B cell (primary cell): ENCODE measurements at regions not wholly inside any gene's neighbourhood (a gene's known extent, or its start where the extent isn't known, plus 50 kb on each side); places are given as distances from the start of the nearest gene placed in this dataset.

Source experiments
- ATAC-seq: fragments of 200-7000 bp; cut with Tn5 transposase; one replicate; pipeline ENCODE4 v1.10.0; 2021; ENCODE audit warnings: low read depth, mild to moderate bottlenecking, moderate number of reproducible peaks, moderate library complexity
- CTCF ChIA-PET: fragments of 350-600 bp; sonication (Branson Sonifier 250); formaldehyde crosslinking; loops from one replicate; lab custom pipeline; 2021; ENCODE audit warnings: antibody characterized with exemption, inconsistent platforms; lab: Charles Lee
- POLR2A ChIA-PET: fragments of 350-600 bp; sonication (Branson Sonifier 250); formaldehyde crosslinking; loops from one replicate; lab custom pipeline; 2021; ENCODE audit warnings: antibody characterized with exemption; lab: Charles Lee
- DNase-seq: peaks from one replicate; pipeline ENCODE4 v3.0.0; 2013
- H2AFZ ChIP-seq: 2 replicates; pipeline ENCODE4 v1.6.1; 2012; ENCODE audit warnings: mild to moderate bottlenecking, low read depth, low read length; ENCODE audit not compliant: insufficient read depth, poor library complexity, severe bottlenecking
- H3K27ac ChIP-seq, 2 donors: 1 replicate in 1 of 2; 2 replicates in 1 of 2; pipeline ENCODE4 v1.5.1; 2012 to 2013; ENCODE audit warnings: low read length in 2 of 2, mild to moderate bottlenecking in 2 of 2, moderate library complexity in 1 of 2
- H3K27me3 ChIP-seq, 4 experiments: fragments of 200-600 bp in 1 of 4; sonication (generic) in 1 of 4; replicated peaks in 1 of 4; 1 replicate in 2 of 4; 2 replicates in 2 of 4; pipeline versions ENCODE4 v1.6.1 to v1.7.0; 2013 to 2016; ENCODE audit warnings: low read length in 3 of 4, mild to moderate bottlenecking in 2 of 4, mixed read lengths in 1 of 4, moderate library complexity in 1 of 4; ENCODE audit not compliant: insufficient read depth in 4 of 4, control insufficient read depth in 3 of 4; ENCODE audit errors: control extremely low read depth in 1 of 4
- H3K36me3 ChIP-seq, 2 experiments: replicated peaks in 1 of 2; 1 replicate in 1 of 2; 2 replicates in 1 of 2; pipeline versions ENCODE4 v1.6.1 to v1.7.1; 2013; ENCODE audit warnings: low read length in 1 of 2; ENCODE audit not compliant: insufficient read depth in 2 of 2, control insufficient read depth in 1 of 2; ENCODE audit errors: control extremely low read depth in 1 of 2, extremely low read depth in 1 of 2
- H3K4me1 ChIP-seq, 2 donors: fragments of 200-600 bp in 1 of 2; sonication (generic) in 1 of 2; 1 replicate in 1 of 2; 2 replicates in 1 of 2; pipeline versions ENCODE4 v1.5.1 to v1.6.1; 2013 to 2017; ENCODE audit warnings: low read length in 2 of 2; ENCODE audit not compliant: control insufficient read depth in 2 of 2, insufficient read depth in 2 of 2
- H3K4me2 ChIP-seq: replicated peaks from 2 replicates; pipeline ENCODE3; 2012; ENCODE audit warnings: mild to moderate bottlenecking, low read depth, low read length; ENCODE audit not compliant: poor library complexity, severe bottlenecking
- H3K4me3 ChIP-seq, 5 experiments: fragments of 200-600 bp in 1 of 5; sonication (generic) in 1 of 5; 1 replicate in 3 of 5; 2 replicates in 2 of 5; pipeline versions ENCODE4 v1.5.1 to v1.7.0; 2011 to 2016; ENCODE audit warnings: low read length in 4 of 5, mild to moderate bottlenecking in 4 of 5, low read depth in 2 of 5, control low read depth in 1 of 5, moderate library complexity in 1 of 5; ENCODE audit not compliant: insufficient read depth in 1 of 5; ENCODE audit errors: control extremely low read depth in 1 of 5, extremely low read depth in 1 of 5
- H3K79me2 ChIP-seq: fragments of 200-600 bp; sonication (generic); one replicate; pipeline ENCODE4 v1.6.0; 2016; ENCODE audit warnings: low read length; ENCODE audit not compliant: control insufficient read depth, insufficient read depth
- H3K9ac ChIP-seq: fragments of 200-600 bp; sonication (generic); 2 replicates; pipeline ENCODE4 v1.6.1; 2017; ENCODE audit warnings: mild to moderate bottlenecking, low read length, moderate library complexity
- H3K9me3 ChIP-seq, 3 donors: one replicate each; pipeline versions ENCODE4 v1.6.1 to v1.7.1; 2013; ENCODE audit warnings: low read length in 2 of 3; ENCODE audit not compliant: control insufficient read depth in 2 of 3, insufficient read depth in 1 of 3; ENCODE audit errors: control extremely low read depth in 1 of 3
- H4K20me1 ChIP-seq: 2 replicates; pipeline ENCODE4 v1.6.0; 2012; ENCODE audit warnings: mild to moderate bottlenecking, low read length; ENCODE audit not compliant: insufficient read depth, control insufficient read depth, poor library complexity, severe bottlenecking
- H3K27ac Mint-ChIP-seq: one replicate; pipeline ENCODE4 v1.8.0; 2021; ENCODE audit warnings: mixed read lengths
- H3K27me3 Mint-ChIP-seq: one replicate; pipeline ENCODE4 v1.8.0; 2021; ENCODE audit warnings: mixed read lengths
- H3K4me1 Mint-ChIP-seq: one replicate; pipeline ENCODE4 v1.8.0; 2021; ENCODE audit warnings: mixed read lengths
- H3K4me3 Mint-ChIP-seq: one replicate; pipeline ENCODE4 v1.8.0; 2021; ENCODE audit warnings: mixed read lengths
- H3K9me3 Mint-ChIP-seq: one replicate; pipeline ENCODE4 v1.8.0; 2022; ENCODE audit warnings: mixed read lengths; ENCODE audit not compliant: insufficient read depth
- CTCF ChIP-seq: fragments of 200-600 bp; IDR thresholded peaks from one replicate; pipeline ENCODE4 v1.8.0; 2022; ENCODE audit warnings: antibody characterized with exemption, mild to moderate bottlenecking
- EZH2 ChIP-seq: IDR thresholded peaks from 2 replicates; pipeline ENCODE4 v1.6.1; 2012; ENCODE audit warnings: borderline replicate concordance, low read depth, mild to moderate bottlenecking, moderate library complexity, low read length; ENCODE audit not compliant: insufficient read depth, poor library complexity, severe bottlenecking
- WGBS: methylation state at CpG from one replicate; pipeline ENCODE4 v1.1.5; 2013; ENCODE audit warnings: missing lambda C conversion rate; ENCODE audit not compliant: insufficient coverage; 5-methylcytosine and 5-hydroxymethylcytosine counted together
- intact Hi-C: fragments of 100-400 bp; cut with micrococcal nuclease; formaldehyde crosslinking; loops from one replicate; pipeline ENCODE4 v1.10.0; 2022

GRCh38 chr10:30738416-30738815, 108.9 kb upstream of the LYZL2 start:
- Histone ChIP-seq H4K20me1 (no peaks in the 10 kb centered on the region), H3K79me2 (no peaks in the 10 kb centered on the region), H2AFZ (no peak overlapping the region), H3K9me3 (no peaks in the 10 kb centered on the region), H3K9ac (no peak overlapping the region), H3K36me3 (no peaks in the 10 kb centered on the region), H3K27ac (no peak overlapping the region), H3K4me3 (no peak overlapping the region), H3K4me2 (no peak overlapping the region), H3K27me3 (peaks cover 0 to 10% (median 0%) of the 10 kb centered on the region in 4 experiments), H3K4me1 (no peaks in the 10 kb centered on the region)
- 85% methylated on average over 4 of the region's 4 CpGs for WGBS
- DNase-seq: no peak
- Mint-ChIP-seq H3K27ac (no peak overlapping the region), H3K27me3 (peaks cover 10% of the 10 kb centered on the region), H3K4me3 (no peak overlapping the region), H3K4me1 (peaks cover 11% of the 10 kb centered on the region), H3K9me3 (peaks cover 2% of the 10 kb centered on the region)
- ChIA-PET CTCF (no interaction called here), POLR2A (no interaction called here)
- no peak for TF ChIP-seq CTCF
- no peak for TF ChIP-seq EZH2
- ATAC-seq: no peak
- intact Hi-C loops: no loop called here

GRCh38 chr10:30737931-30738391, 108.4 kb upstream of the LYZL2 start:
- Histone ChIP-seq H3K36me3 (no peaks in the 10 kb centered on the region), H3K9me3 (no peaks in the 10 kb centered on the region), H3K27ac (no peak overlapping the region), H4K20me1 (no peaks in the 10 kb centered on the region), H3K79me2 (no peaks in the 10 kb centered on the region), H3K27me3 (peaks cover 0 to 10% (median 0%) of the 10 kb centered on the region in 4 experiments), H2AFZ (no peak overlapping the region), H3K9ac (no peak overlapping the region), H3K4me3 (no peak overlapping the region), H3K4me1 (no peaks in the 10 kb centered on the region), H3K4me2 (no peak overlapping the region)
- Mint-ChIP-seq H3K27me3 (peaks cover 10% of the 10 kb centered on the region), H3K9me3 (peaks cover 2% of the 10 kb centered on the region), H3K27ac (no peak overlapping the region), H3K4me1 (peaks cover 11% of the 10 kb centered on the region), H3K4me3 (no peak overlapping the region)
- TF ChIP-seq CTCF (no peak), EZH2 (no peak)
- intact Hi-C loops: no loop called here
- CTCF ChIA-PET: no interaction called here
- DNase-seq (no peak), ATAC-seq (no peak)
- POLR2A ChIA-PET: no interaction called here
- 79% methylated on average over 10 of the region's 11 CpGs for WGBS
